ENCODE measurements at regions not wholly inside any gene's neighbourhood (a gene's known extent, or its start where the extent isn't known, plus 50 kb on each side); places are given as distances from the start of the nearest gene placed in this dataset.
A peak's percentile ranks its signal among the peaks of the same experiment; 100 is the strongest.

GRCh38 chr3:188049606-188050530, 104.1 kb upstream of the LPP start:
- ChIA-PET POLR2A (no interaction called here), CTCF (interaction anchor here (0.7 kb wide), 2 partner anchors 50 to 194 kb away, joined by 3 read pairs; no protein-coding TSS in a partner anchor)
- TF ChIP-seq ZNF837 (tag by site-specific recombination; IDR thresholded peaks at IDR 0.05) (no peak), PRDM1 (tag by site-specific recombination; IDR thresholded peaks at IDR 0.05) (peak; percentile 86; the same call in 1 of the 2 replicates), ZNF184 (tag by site-specific recombination; IDR thresholded peaks at IDR 0.05) (no peak), ZNF623 (tag by site-specific recombination; IDR thresholded peaks at IDR 0.05) (no peak), ZNF76 (tag by site-specific recombination; IDR thresholded peaks at IDR 0.05; ENCODE audit: borderline replicate concordance, low read depth) (no peak), GLI4 (tag by site-specific recombination; IDR thresholded peaks at IDR 0.05) (no peak), ZNF830 (tag by site-specific recombination; IDR thresholded peaks at IDR 0.05; ENCODE audit: low read depth) (no peak), ZNF518A (tag by site-specific recombination; conservative IDR thresholded peaks at IDR 0.05; ENCODE audit: low read depth) (no peak)
- Histone ChIP-seq H3K36me3 (ENCODE audit: control insufficient read depth in 2 of 2, insufficient read depth in 1 of 2, low read length in 2 of 2) (no peaks in the 10 kb centered on the region), H3K4me1 (ENCODE audit: control insufficient read depth, insufficient read depth, low read length) (no peaks in the 10 kb centered on the region), H3K9me3 (ENCODE audit: control insufficient read depth, insufficient read depth, low read depth, low read length) (no peaks in the 10 kb centered on the region), H3K4me3 (ENCODE audit: low read depth, low read length) (no peak overlapping the region), H3K27ac (ENCODE audit: extremely low read depth, low read depth, low read length) (no peak overlapping the region)

- no peak overlapping the region for H3K27ac ChIP-seq (ENCODE audit: extremely low read depth, low read depth, low read length)
- ChIA-PET POLR2A (no interaction called here), CTCF (interaction anchor here (0.8 kb wide), 1 partner anchor 307 kb away, joined by 3 read pairs; the partner anchor contains the start of gene BCL6)
- no peaks in the 10 kb centered on the region for H3K4me1 ChIP-seq (ENCODE audit: control insufficient read depth, insufficient read depth, low read length)
- TF ChIP-seq ZNF112 (tag by site-specific recombination; IDR thresholded peaks at IDR 0.05): no peak
- TF ChIP-seq BCL11A (tag by site-specific recombination; IDR thresholded peaks at IDR 0.05; ENCODE audit: low read depth): no peak
- no peak for TF ChIP-seq ZNF76 (tag by site-specific recombination; IDR thresholded peaks at IDR 0.05; ENCODE audit: borderline replicate concordance, low read depth)
- TF ChIP-seq KLF9 (tag by site-specific recombination; IDR thresholded peaks at IDR 0.05; ENCODE audit: low read depth): no peak
- TF ChIP-seq HOXA7 (CRISPR knock-in tag; IDR thresholded peaks at IDR 0.05; ENCODE audit: borderline replicate concordance): no peak
- no peak for TF ChIP-seq ZNF776 (tag by site-specific recombination; IDR thresholded peaks at IDR 0.05; ENCODE audit: borderline replicate concordance)
- TF ChIP-seq ZNF37A (tag by site-specific recombination; IDR thresholded peaks at IDR 0.05): no peak
- TF ChIP-seq ZFP41 (tag by site-specific recombination; IDR thresholded peaks at IDR 0.05; ENCODE audit: borderline replicate concordance): no peak
- TF ChIP-seq MEIS1 (CRISPR knock-in tag; IDR thresholded peaks at IDR 0.05; ENCODE audit: borderline replicate concordance): no peak
- no peak for TF ChIP-seq ZXDB (tag by site-specific recombination; IDR thresholded peaks at IDR 0.05)
- TF ChIP-seq PRDM6 (tag by site-specific recombination; IDR thresholded peaks at IDR 0.05): no peak
- no peak for TF ChIP-seq ZFP69B (tag by site-specific recombination; IDR thresholded peaks at IDR 0.05)
- no peak for TF ChIP-seq PRDM4 (tag by site-specific recombination; IDR thresholded peaks at IDR 0.05)
- no peak for TF ChIP-seq ZNF658 (tag by site-specific recombination; IDR thresholded peaks at IDR 0.05)
- no peak for TF ChIP-seq ZNF510 (tag by site-specific recombination; IDR thresholded peaks at IDR 0.05; ENCODE audit: insufficient replicate concordance)
- no peak for TF ChIP-seq KLF8 (tag by site-specific recombination; IDR thresholded peaks at IDR 0.05)
- no peak for TF ChIP-seq ZNF121 (tag by site-specific recombination; IDR thresholded peaks at IDR 0.05)
- TF ChIP-seq ZBTB8A (tag by site-specific recombination; IDR thresholded peaks at IDR 0.05): no peak
- no peaks in the 10 kb centered on the region for H3K9me3 ChIP-seq (ENCODE audit: control insufficient read depth, insufficient read depth, low read depth, low read length)
- H3K4me3 ChIP-seq (ENCODE audit: low read depth, low read length): no peak overlapping the region
- no peaks in the 10 kb centered on the region for H3K36me3 ChIP-seq (ENCODE audit: control insufficient read depth in 2 of 2, insufficient read depth in 1 of 2, low read length in 2 of 2)
Observed at GRCh38 chr3:188051801-188052168, 102.2 kb upstream of the LPP start.

Measured in HEK293 (cell line).